SW480 (cell line): ENCODE measurements at regions not wholly inside any gene's neighbourhood (a gene's known extent, or its start where the extent isn't known, plus 50 kb on each side); places are given as distances from the start of the nearest gene placed in this dataset.

Experiments used
- DNase-seq: peaks from one replicate; pipeline ENCODE4 v3.0.0-alpha.2; 2016; ENCODE audit warnings: low spot score

- no peak for DNase-seq
Observed at GRCh38 chr5:125776656-125777139, 646.5 kb upstream of the GRAMD2B start.

- DNase-seq: no peak
Observed at GRCh38 chr5:125778791-125779190, 644.4 kb upstream of the GRAMD2B start.

- no peak for DNase-seq
Observed at GRCh38 chr5:125785407-125785806, 637.8 kb upstream of the GRAMD2B start.

GRCh38 chr5:125786021-125786420 is 637.2 kb upstream of the GRAMD2B start:
- DNase-seq: no peak

- DNase-seq: no peak
Observed at GRCh38 chr5:125793470-125793869, 629.7 kb upstream of the GRAMD2B start.

- no peak for DNase-seq
Observed at GRCh38 chr5:125794922-125795321, 628.3 kb upstream of the GRAMD2B start.

- peak; percentile 18 for DNase-seq
Observed at GRCh38 chr5:125798307-125798706, 624.9 kb upstream of the GRAMD2B start.

- DNase-seq: no peak
Observed at GRCh38 chr5:125812651-125813050, 610.6 kb upstream of the GRAMD2B start.

- no peak for DNase-seq
Observed at GRCh38 chr5:125813221-125813974, 609.8 kb upstream of the GRAMD2B start.

GRCh38 chr5:125814119-125814518 is 609.1 kb upstream of the GRAMD2B start:
- no peak for DNase-seq

- DNase-seq: no peak
Observed at GRCh38 chr5:125823572-125823971, 599.6 kb upstream of the GRAMD2B start.

GRCh38 chr5:125826214-125826613 is 597.0 kb upstream of the GRAMD2B start:
- DNase-seq: no peak

GRCh38 chr5:125829349-125829748 is 593.9 kb upstream of the GRAMD2B start:
- DNase-seq: no peak

- no peak for DNase-seq
Observed at GRCh38 chr5:125833398-125833797, 589.8 kb upstream of the GRAMD2B start.

- no peak for DNase-seq
Observed at GRCh38 chr5:125834438-125835115, 588.6 kb upstream of the GRAMD2B start.

- DNase-seq: peak; percentile 26
Observed at GRCh38 chr5:125835293-125836172, 587.7 kb upstream of the GRAMD2B start.

- no peak for DNase-seq
Observed at GRCh38 chr5:125836256-125836655, 587.0 kb upstream of the GRAMD2B start.

- no peak for DNase-seq
Observed at GRCh38 chr5:125837866-125838265, 585.3 kb upstream of the GRAMD2B start.

- DNase-seq: no peak
Observed at GRCh38 chr5:125847561-125847960, 575.6 kb upstream of the GRAMD2B start.

- no peak for DNase-seq
Observed at GRCh38 chr5:125848751-125849150, 574.5 kb upstream of the GRAMD2B start.

- DNase-seq: no peak
Observed at GRCh38 chr5:125856949-125857348, 566.3 kb upstream of the GRAMD2B start.

- no peak for DNase-seq
Observed at GRCh38 chr5:125863579-125863978, 559.6 kb upstream of the GRAMD2B start.
